ENCODE measurements at regions not wholly inside any gene's neighbourhood (a gene's known extent, or its start where the extent isn't known, plus 50 kb on each side); places are given as distances from the start of the nearest gene placed in this dataset.

GRCh38 chr3:27993051-27993450 is 248.4 kb upstream of the CMC1 start:
- TF ChIP-seq MYC (IDR thresholded peaks at IDR 0.05; ENCODE audit: low read depth, low read length): no peak
- no peak for TF ChIP-seq POLR2A (IDR thresholded peaks at IDR 0.05; ENCODE audit: low read depth, low read length)
- TF ChIP-seq FOS (IDR thresholded peaks at IDR 0.05; ENCODE audit: borderline replicate concordance, insufficient read depth, low read length): no peak
- no peak for TF ChIP-seq MAX (IDR thresholded peaks at IDR 0.05; ENCODE audit: insufficient read depth, insufficient read length)
- no peak for TF ChIP-seq POLR2AphosphoS5 (IDR thresholded peaks at IDR 0.05; ENCODE audit: insufficient read depth, low read depth, low read length)
- no peak for TF ChIP-seq GATA2 (IDR thresholded peaks at IDR 0.05; ENCODE audit: insufficient read depth, insufficient read length, low read depth, low read length)
- no peak for TF ChIP-seq JUN (IDR thresholded peaks at IDR 0.05; ENCODE audit: borderline replicate concordance, insufficient read depth, insufficient read length, low read depth)
- ChIA-PET POLR2A (no interaction called here), CTCF (no interaction called here)
- no peak overlapping the region for H3K27ac ChIP-seq (ENCODE audit: insufficient read depth, low read depth, low read length)
- no peak overlapping the region for H3K4me3 ChIP-seq (replicated peaks in 1 of 3; ENCODE audit: insufficient read depth in 1 of 3, low read depth in 1 of 3, low read length in 3 of 3)
- intact Hi-C loops (cut with micrococcal nuclease): no loop called here
- dilution Hi-C loops (cut with MboI; ENCODE audit: extremely low pct_ligation_motif_present, low sequenced_read_pairs): no loop called here
- FAIRE-seq (no peak), DNase-seq (ENCODE audit: low read depth, low spot score) (no peak)
- H4K20me1 ChIP-seq (replicated peaks; ENCODE audit: control insufficient read depth, extremely low read depth, insufficient read depth, low read length): no peaks in the 10 kb centered on the region
- H3K79me2 ChIP-seq (ENCODE audit: control insufficient read depth, insufficient read depth, low read length): no peaks in the 10 kb centered on the region
- no peak overlapping the region for H3K9ac ChIP-seq (replicated peaks; ENCODE audit: extremely low read depth, insufficient read depth, low read length)
- no peaks in the 10 kb centered on the region for H3K9me1 ChIP-seq (replicated peaks; ENCODE audit: control insufficient read depth, extremely low read depth, insufficient read depth, low read length)
- H3K9me3 ChIP-seq (replicated peaks; ENCODE audit: control insufficient read depth, insufficient read depth, low read length): no peaks in the 10 kb centered on the region
- no peaks in the 10 kb centered on the region for H3K4me1 ChIP-seq (ENCODE audit: control insufficient read depth, extremely low read depth, insufficient read depth, low read length)
- no peaks in the 10 kb centered on the region for H3K36me3 ChIP-seq (ENCODE audit: control insufficient read depth in 2 of 2, extremely low read depth in 1 of 2, insufficient read depth in 2 of 2, low read length in 2 of 2)
- no peak overlapping the region for H2AFZ ChIP-seq (ENCODE audit: low read depth, low read length)
- no TSS peak for BruUV-seq (replicated peaks)
- H3K27me3 ChIP-seq (ENCODE audit: control insufficient read depth in 2 of 2, insufficient read depth in 2 of 2, low read length in 2 of 2): no peaks in the 10 kb centered on the region
- no peak overlapping the region for H3K4me2 ChIP-seq (ENCODE audit: insufficient read depth, low read length)

GRCh38 chr3:28000608-28001007 is 240.8 kb upstream of the CMC1 start:
- no peaks in the 10 kb centered on the region for H3K36me3 ChIP-seq (ENCODE audit: control insufficient read depth in 2 of 2, extremely low read depth in 1 of 2, insufficient read depth in 2 of 2, low read length in 2 of 2)
- H3K4me2 ChIP-seq (ENCODE audit: insufficient read depth, low read length): no peak overlapping the region
- POLR2A ChIA-PET: no interaction called here
- H3K4me3 ChIP-seq (replicated peaks in 1 of 3; ENCODE audit: insufficient read depth in 1 of 3, low read depth in 1 of 3, low read length in 3 of 3): no peak overlapping the region
- H4K20me1 ChIP-seq (replicated peaks; ENCODE audit: control insufficient read depth, extremely low read depth, insufficient read depth, low read length): no peaks in the 10 kb centered on the region
- H3K9me1 ChIP-seq (replicated peaks; ENCODE audit: control insufficient read depth, extremely low read depth, insufficient read depth, low read length): no peaks in the 10 kb centered on the region
- H2AFZ ChIP-seq (ENCODE audit: low read depth, low read length): no peak overlapping the region
- H3K9me3 ChIP-seq (replicated peaks; ENCODE audit: control insufficient read depth, insufficient read depth, low read length): no peaks in the 10 kb centered on the region
- no peaks in the 10 kb centered on the region for H3K4me1 ChIP-seq (ENCODE audit: control insufficient read depth, extremely low read depth, insufficient read depth, low read length)
- BruUV-seq (replicated peaks): no TSS peak
- H3K79me2 ChIP-seq (ENCODE audit: control insufficient read depth, insufficient read depth, low read length): no peaks in the 10 kb centered on the region
- DNase-seq (ENCODE audit: low read depth, low spot score) (no peak), FAIRE-seq (no peak)
- intact Hi-C loops (cut with micrococcal nuclease): no loop called here
- H3K27ac ChIP-seq (ENCODE audit: insufficient read depth, low read depth, low read length): no peak overlapping the region
- CTCF ChIA-PET: no interaction called here
- no peak overlapping the region for H3K9ac ChIP-seq (replicated peaks; ENCODE audit: extremely low read depth, insufficient read depth, low read length)
- dilution Hi-C loops (cut with MboI; ENCODE audit: extremely low pct_ligation_motif_present, low sequenced_read_pairs): no loop called here
- H3K27me3 ChIP-seq (ENCODE audit: control insufficient read depth in 2 of 2, insufficient read depth in 2 of 2, low read length in 2 of 2): no peaks in the 10 kb centered on the region
- TF ChIP-seq MAX (IDR thresholded peaks at IDR 0.05; ENCODE audit: insufficient read depth, insufficient read length): no peak
- no peak for TF ChIP-seq GATA2 (IDR thresholded peaks at IDR 0.05; ENCODE audit: insufficient read depth, insufficient read length, low read depth, low read length)
- TF ChIP-seq FOS (IDR thresholded peaks at IDR 0.05; ENCODE audit: borderline replicate concordance, insufficient read depth, low read length): no peak
- no peak for TF ChIP-seq POLR2A (IDR thresholded peaks at IDR 0.05; ENCODE audit: low read depth, low read length)
- no peak for TF ChIP-seq JUN (IDR thresholded peaks at IDR 0.05; ENCODE audit: borderline replicate concordance, insufficient read depth, insufficient read length, low read depth)
- TF ChIP-seq MYC (IDR thresholded peaks at IDR 0.05; ENCODE audit: low read depth, low read length): no peak
- no peak for TF ChIP-seq POLR2AphosphoS5 (IDR thresholded peaks at IDR 0.05; ENCODE audit: insufficient read depth, low read depth, low read length)
- no peak for TF ChIP-seq CTCF (IDR thresholded peaks at IDR 0.05; ENCODE audit: extremely low read depth in 1 of 2, insufficient read depth in 1 of 2, low read depth in 1 of 2, low read length in 2 of 2)
- TF ChIP-seq EZH2 (IDR thresholded peaks at IDR 0.05; ENCODE audit: borderline replicate concordance, low read depth, low read length, severe bottlenecking): no peak
